SK-N-MC (cell line): ENCODE measurements at regions not wholly inside any gene's neighbourhood (a gene's known extent, or its start where the extent isn't known, plus 50 kb on each side); places are given as distances from the start of the nearest gene placed in this dataset.

Experiments used
- EZH2 ChIP-seq: fragments of 200-600 bp; sonication (generic); IDR thresholded peaks from one replicate; pipeline ENCODE4 v1.6.1; 2017; ENCODE audit warnings: antibody characterized with exemption
- FOXP2 ChIP-seq: optimal IDR thresholded peaks from 2 replicates; pipeline ENCODE3; 2011; ENCODE audit warnings: mild to moderate bottlenecking, moderate library complexity; ENCODE audit not compliant: insufficient read depth; ENCODE audit errors: extremely low read length, control extremely low read depth

DNA sequence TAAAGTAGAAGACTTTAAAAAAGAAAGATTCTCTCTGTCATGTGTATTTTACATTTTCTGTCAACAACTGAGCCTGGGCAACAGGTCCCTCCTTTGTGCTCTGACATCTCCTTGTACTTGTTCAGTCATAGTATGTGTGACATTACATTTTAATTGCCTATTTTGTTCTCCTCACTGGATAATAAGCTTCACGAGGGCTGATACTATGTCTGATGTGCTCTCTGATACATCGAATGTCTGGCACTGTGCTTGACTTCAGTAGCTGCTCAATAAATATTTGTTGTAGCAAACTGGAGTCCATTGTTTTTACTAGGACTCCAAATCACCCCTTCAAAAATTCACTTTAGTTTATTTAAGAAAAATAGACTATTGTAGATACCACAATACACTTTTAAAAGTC, 482.0 kb downstream of the RASEF start:
- no peak for TF ChIP-seq FOXP2
- TF ChIP-seq EZH2 = no peak
